ENCODE measurements at regions not wholly inside any gene's neighbourhood (a gene's known extent, or its start where the extent isn't known, plus 50 kb on each side); places are given as distances from the start of the nearest gene placed in this dataset.

- DNase-seq, result no peak
Measured at GRCh38 chr5:147169901-147170300, 64.9 kb upstream of the STK32A start.

GRCh38 chr5:147170603-147171002, 64.2 kb upstream of the STK32A start:
- DNase-seq, result no peak

- DNase-seq, result no peak
Measured at GRCh38 chr5:147174671-147175265, 60.1 kb upstream of the STK32A start.

- no peak for DNase-seq
Measured at GRCh38 chr5:147175516-147176097, 59.2 kb upstream of the STK32A start.

- DNase-seq, result no peak
Measured at GRCh38 chr5:147176422-147176821, 58.4 kb upstream of the STK32A start.

GRCh38 chr5:147177125-147177840, 57.5 kb upstream of the STK32A start:
- no peak for DNase-seq

- no peak for DNase-seq
Measured at GRCh38 chr5:147179562-147180147, 55.2 kb upstream of the STK32A start.

GRCh38 chr5:147180751-147181150, 54.1 kb upstream of the STK32A start:
- DNase-seq, result no peak
